Fibroblast of lung (primary cell): ENCODE measurements at regions not wholly inside any gene's neighbourhood (a gene's known extent, or its start where the extent isn't known, plus 50 kb on each side); places are given as distances from the start of the nearest gene placed in this dataset.

Experiments used
- EZH2 ChIP-seq: IDR thresholded peaks from 2 replicates; pipeline ENCODE4 v1.5.1; 2012; ENCODE audit warnings: low read length, control low read depth, mild to moderate bottlenecking; ENCODE audit errors: missing control alignments
- TF ChIP-seq, protein P1 (sequence below), 2 donors: IDR thresholded peaks in 1 of 2; conservative IDR thresholded peaks in 1 of 2; 1 replicate in 1 of 2; 2 replicates in 1 of 2; pipeline ENCODE4 v1.5.1; 2011 to 2012; ENCODE audit warnings: low read length in 2 of 2, control low read depth in 1 of 2, inconsistent platforms in 1 of 2, low read depth in 1 of 2, mild to moderate bottlenecking in 1 of 2

DNA sequence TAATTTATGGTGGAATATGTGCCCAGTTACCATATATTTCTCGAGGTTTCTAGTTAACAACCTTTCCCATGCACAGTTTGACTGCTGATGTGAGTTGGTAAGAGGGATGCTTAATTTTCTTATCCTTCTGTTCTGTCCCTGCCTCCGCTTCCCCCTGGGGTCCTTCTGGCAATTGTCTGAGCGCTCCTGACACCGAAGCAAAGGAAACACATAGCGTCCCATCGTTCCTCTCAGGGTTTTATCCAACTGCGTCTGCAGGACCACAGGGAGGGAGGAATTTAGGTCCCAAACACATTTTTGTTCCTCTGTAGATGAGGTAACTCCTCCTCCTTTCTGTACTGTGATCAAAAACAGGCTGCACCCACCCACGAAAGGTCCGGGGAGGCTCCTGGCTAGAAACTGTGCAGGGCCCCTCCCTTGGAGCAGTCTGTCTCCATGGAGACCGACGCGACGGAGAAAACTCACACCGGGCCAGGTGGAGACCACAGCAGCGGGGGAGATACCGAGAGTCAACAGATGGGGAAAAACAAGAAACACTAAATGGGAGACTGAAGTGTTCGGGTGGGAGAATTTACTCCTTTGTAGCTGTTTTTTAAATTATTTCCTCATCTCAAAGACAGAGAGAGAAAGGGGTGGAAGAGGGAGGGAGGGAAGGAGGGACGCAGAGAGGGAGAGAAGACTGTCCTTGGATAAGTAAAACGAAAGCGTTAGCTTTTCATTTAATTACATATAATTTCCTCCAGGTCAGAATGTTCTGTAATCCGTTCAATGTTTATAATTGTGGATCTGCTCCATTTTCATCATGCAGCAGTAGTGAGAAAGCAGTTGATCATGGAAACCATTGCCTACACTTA, 191.8 kb upstream of the NBEA start:
- TF ChIP-seq, protein P1, sequence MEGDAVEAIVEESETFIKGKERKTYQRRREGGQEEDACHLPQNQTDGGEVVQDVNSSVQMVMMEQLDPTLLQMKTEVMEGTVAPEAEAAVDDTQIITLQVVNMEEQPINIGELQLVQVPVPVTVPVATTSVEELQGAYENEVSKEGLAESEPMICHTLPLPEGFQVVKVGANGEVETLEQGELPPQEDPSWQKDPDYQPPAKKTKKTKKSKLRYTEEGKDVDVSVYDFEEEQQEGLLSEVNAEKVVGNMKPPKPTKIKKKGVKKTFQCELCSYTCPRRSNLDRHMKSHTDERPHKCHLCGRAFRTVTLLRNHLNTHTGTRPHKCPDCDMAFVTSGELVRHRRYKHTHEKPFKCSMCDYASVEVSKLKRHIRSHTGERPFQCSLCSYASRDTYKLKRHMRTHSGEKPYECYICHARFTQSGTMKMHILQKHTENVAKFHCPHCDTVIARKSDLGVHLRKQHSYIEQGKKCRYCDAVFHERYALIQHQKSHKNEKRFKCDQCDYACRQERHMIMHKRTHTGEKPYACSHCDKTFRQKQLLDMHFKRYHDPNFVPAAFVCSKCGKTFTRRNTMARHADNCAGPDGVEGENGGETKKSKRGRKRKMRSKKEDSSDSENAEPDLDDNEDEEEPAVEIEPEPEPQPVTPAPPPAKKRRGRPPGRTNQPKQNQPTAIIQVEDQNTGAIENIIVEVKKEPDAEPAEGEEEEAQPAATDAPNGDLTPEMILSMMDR (conservative IDR thresholded peaks at IDR 0.05 in 1 of 2, IDR thresholded peaks at IDR 0.05 in 1 of 2; ENCODE audit: low read depth in 1 of 2, low read length in 2 of 2) = no peak
- TF ChIP-seq EZH2 = no peak
